NCI-H526 treated with DMSO at 0.1 percent for 48 hours (cell line): ENCODE measurements at regions not wholly inside any gene's neighbourhood (a gene's known extent, or its start where the extent isn't known, plus 50 kb on each side); places are given as distances from the start of the nearest gene placed in this dataset.

Experiments
- DNase-seq: peaks from one replicate; lab custom pipeline; 2025; lab: John Stamatoyannopoulos, UW

GRCh38 chr11:134591338-134591737 lies 179.3 kb upstream of the B3GAT1 start:
- DNase-seq: no peak

- DNase-seq: no peak
These were observed 177.1 kb upstream of the B3GAT1 start for GRCh38 chr11:134589129-134589528.

- DNase-seq: peak; percentile 47
These were observed 176.5 kb upstream of the B3GAT1 start for GRCh38 chr11:134588460-134589110.

- DNase-seq: peak; percentile 82
These were observed 175.3 kb upstream of the B3GAT1 start for GRCh38 chr11:134587345-134587744.

- no peak for DNase-seq
These were observed 174.7 kb upstream of the B3GAT1 start for GRCh38 chr11:134586726-134587125.

- no peak for DNase-seq
These were observed 173.9 kb upstream of the B3GAT1 start for GRCh38 chr11:134585666-134586610.

GRCh38 chr11:134584706-134585445 lies 172.8 kb upstream of the B3GAT1 start:
- peak; percentile 60 for DNase-seq

GRCh38 chr11:134584001-134584561 lies 172.0 kb upstream of the B3GAT1 start:
- no peak for DNase-seq

- DNase-seq: no peak
These were observed 171.5 kb upstream of the B3GAT1 start for GRCh38 chr11:134583397-134583990.

- no peak for DNase-seq
These were observed 170.7 kb upstream of the B3GAT1 start for GRCh38 chr11:134582770-134583095.

- DNase-seq: no peak
These were observed 170.1 kb upstream of the B3GAT1 start for GRCh38 chr11:134581966-134582769.

- no peak for DNase-seq
These were observed 169.1 kb upstream of the B3GAT1 start for GRCh38 chr11:134581121-134581626.

GRCh38 chr11:134580610-134580975 lies 168.6 kb upstream of the B3GAT1 start:
- no peak for DNase-seq

GRCh38 chr11:134579724-134580609 lies 167.9 kb upstream of the B3GAT1 start:
- no peak for DNase-seq

- DNase-seq: peak; percentile 56
These were observed 167.0 kb upstream of the B3GAT1 start for GRCh38 chr11:134578807-134579723.

- no peak for DNase-seq
These were observed 165.8 kb upstream of the B3GAT1 start for GRCh38 chr11:134577751-134578395.

GRCh38 chr11:134576721-134577171 lies 164.7 kb upstream of the B3GAT1 start:
- no peak for DNase-seq

GRCh38 chr11:134576286-134576685 lies 164.2 kb upstream of the B3GAT1 start:
- no peak for DNase-seq
